BLaER1 treated with 17β-estradiol and CSF1 and Interleukin-3, amounts not matched to agents 10 nM and 100 nM (cell line): ENCODE measurements at regions not wholly inside any gene's neighbourhood (a gene's known extent, or its start where the extent isn't known, plus 50 kb on each side); places are given as distances from the start of the nearest gene placed in this dataset.

ENCODE experiments used
- H3K27ac ChIP-seq, 11 experiments: shearing (Covaris generic); formaldehyde crosslinking; 2 replicates each; pipeline ENCODE4 v1.8.1; 2022
- H3K27me3 ChIP-seq, 11 experiments: shearing (Covaris generic); formaldehyde crosslinking; 2 replicates each; pipeline ENCODE4 v1.8.1; 2022
- H3K36me3 ChIP-seq, 11 experiments: shearing (Covaris generic); formaldehyde crosslinking; 2 replicates each; pipeline ENCODE4 v1.8.1; 2022
- H3K4me1 ChIP-seq, 10 experiments: shearing (Covaris generic); formaldehyde crosslinking; 2 replicates each; pipeline ENCODE4 v1.8.1; 2022
- H3K4me2 ChIP-seq, 11 experiments: shearing (Covaris generic); formaldehyde crosslinking; 2 replicates each; pipeline ENCODE4 v1.8.1; 2022
- H3K4me3 ChIP-seq, 10 experiments: shearing (Covaris generic); formaldehyde crosslinking; 2 replicates each; pipeline ENCODE4 v1.8.1; 2022
- H3K9ac ChIP-seq, 11 experiments: shearing (Covaris generic); formaldehyde crosslinking; 2 replicates each; pipeline ENCODE4 v1.8.1; 2022
- H3K9me3 ChIP-seq, 11 experiments: shearing (Covaris generic); formaldehyde crosslinking; replicated peaks in 1 of 11; 2 replicates each; pipeline ENCODE4 v1.8.1; 2022
- H4K20me1 ChIP-seq, 11 experiments: shearing (Covaris generic); formaldehyde crosslinking; 2 replicates each; pipeline ENCODE4 v1.8.1; 2022
- Cebpa-rat ChIP-seq, 11 experiments: shearing (Covaris generic); IDR thresholded peaks; 2 replicates each; pipeline ENCODE4 v1.8.1; 2022

DNA sequence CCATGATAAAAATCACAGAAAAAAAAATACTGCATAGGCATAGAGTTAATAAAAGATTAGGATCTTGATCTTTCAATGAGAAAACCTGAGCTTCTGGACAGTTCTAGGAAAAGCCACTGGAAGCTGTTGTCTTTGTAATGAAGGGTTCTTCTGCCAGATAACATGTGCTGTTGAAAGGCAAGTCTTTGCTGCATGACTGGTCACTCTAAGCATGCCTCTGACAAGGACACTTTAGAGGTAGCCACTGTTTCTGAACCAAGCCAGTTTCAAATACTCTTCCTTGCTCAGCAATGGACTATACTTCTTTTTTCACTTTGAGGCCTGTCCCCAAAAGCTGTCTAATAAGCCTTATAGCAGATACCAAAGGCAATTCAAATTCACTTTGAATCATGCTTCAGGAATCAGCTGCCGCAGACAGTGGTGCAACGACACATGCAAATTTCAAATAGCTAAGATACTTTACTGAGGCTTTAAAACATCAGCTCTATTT is 70.2 kb downstream of the BTG1 start:
- Histone ChIP-seq H3K9me3 (peaks cover 0 to 22% (median 12%) of the 10 kb centered on the region in 11 experiments; a peak in 9 of 22 replicates), H3K27me3 (no peaks in the 10 kb centered on the region), H3K27ac (no peak overlapping the region), H3K36me3 (no peaks in the 10 kb centered on the region), H4K20me1 (no peaks in the 10 kb centered on the region), H3K4me3 (no peak overlapping the region), H3K4me1 (peaks cover 7 to 20% (median 15%) of the 10 kb centered on the region in 10 experiments; a peak in 17 of 20 replicates), H3K9ac (no peak overlapping the region), H3K4me2 (no peak overlapping the region)
- no peak for TF ChIP-seq Cebpa-rat (IDR thresholded peaks at IDR 0.05)

DNA sequence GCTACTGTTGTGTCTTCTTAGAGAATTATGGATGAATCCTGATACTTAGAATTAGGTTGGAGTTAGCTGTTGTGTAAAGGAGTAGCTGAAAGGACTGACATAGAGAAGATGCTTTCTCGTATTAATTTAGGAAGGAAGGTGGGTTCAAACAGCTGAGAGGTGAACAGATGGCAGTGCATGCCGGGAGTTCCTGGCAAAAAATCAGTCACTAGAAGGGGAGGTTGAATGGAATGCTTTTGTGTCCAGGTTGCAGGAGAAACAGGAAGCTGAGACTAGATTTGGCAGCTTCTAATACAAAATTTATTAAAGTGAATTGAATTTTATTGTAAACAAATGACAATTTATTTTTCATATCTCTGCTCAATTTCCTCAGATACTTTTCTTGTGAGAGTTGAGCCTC is 70.8 kb downstream of the BTG1 start:
- Histone ChIP-seq H3K9me3 (peaks cover 0 to 22% (median 12%) of the 10 kb centered on the region in 11 experiments; a peak in 9 of 22 replicates), H3K36me3 (no peaks in the 10 kb centered on the region), H3K4me3 (no peak overlapping the region), H3K27me3 (no peaks in the 10 kb centered on the region), H3K4me1 (peaks cover 7 to 20% (median 12%) of the 10 kb centered on the region in 10 experiments; a peak in 16 of 20 replicates), H4K20me1 (no peaks in the 10 kb centered on the region), H3K9ac (no peak overlapping the region), H3K4me2 (no peak overlapping the region), H3K27ac (no peak overlapping the region)
- no peak for TF ChIP-seq Cebpa-rat (IDR thresholded peaks at IDR 0.05)

- no peak overlapping the region for H3K4me3 ChIP-seq
- peaks cover 0 to 22% (median 12%) of the 10 kb centered on the region in 11 experiments; a peak in 9 of 22 replicates for H3K9me3 ChIP-seq
- H3K9ac ChIP-seq = no peak overlapping the region
- no peaks in the 10 kb centered on the region for H3K36me3 ChIP-seq
- H4K20me1 ChIP-seq = no peaks in the 10 kb centered on the region
- no peak for TF ChIP-seq Cebpa-rat (IDR thresholded peaks at IDR 0.05)
- no peak overlapping the region for H3K4me2 ChIP-seq
- H3K27ac ChIP-seq = no peak overlapping the region
- H3K27me3 ChIP-seq = no peaks in the 10 kb centered on the region
- H3K4me1 ChIP-seq = peaks cover 7 to 17% (median 11%) of the 10 kb centered on the region in 10 experiments; a peak in 16 of 20 replicates
These were observed 72.6 kb downstream of the BTG1 start for GRCh38 chr12:92073094-92073493.

DNA sequence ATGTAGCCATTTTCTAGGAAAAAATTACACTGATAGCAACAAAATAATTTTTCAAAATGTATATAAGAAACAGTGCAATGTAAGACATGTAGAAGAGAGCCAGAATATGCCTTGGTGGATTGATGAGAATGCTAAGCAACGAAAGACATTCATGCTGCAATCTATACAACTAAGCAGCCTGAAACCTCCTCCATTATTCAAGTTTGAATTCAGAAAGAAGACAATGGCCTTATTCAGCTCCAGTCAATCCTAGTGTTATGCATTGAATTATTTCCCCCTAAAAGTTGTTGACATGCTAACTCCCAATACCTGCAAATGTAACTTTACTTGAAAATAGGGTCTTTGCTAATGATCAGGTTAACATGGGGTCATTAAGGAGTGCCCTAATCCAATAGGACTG is 73.5 kb downstream of the BTG1 start:
- no peak overlapping the region for H3K4me2 ChIP-seq
- no peaks in the 10 kb centered on the region for H3K27me3 ChIP-seq
- H3K9me3 ChIP-seq = peaks cover 0 to 22% (median 12%) of the 10 kb centered on the region in 11 experiments; a peak in 9 of 22 replicates
- H3K4me1 ChIP-seq = peaks cover 0 to 7% (median 3%) of the 10 kb centered on the region in 10 experiments; a peak in 15 of 20 replicates
- H4K20me1 ChIP-seq = no peaks in the 10 kb centered on the region
- TF ChIP-seq Cebpa-rat (IDR thresholded peaks at IDR 0.05) = no peak
- no peaks in the 10 kb centered on the region for H3K36me3 ChIP-seq
- H3K9ac ChIP-seq = no peak overlapping the region
- no peak overlapping the region for H3K4me3 ChIP-seq
- no peak overlapping the region for H3K27ac ChIP-seq

DNA sequence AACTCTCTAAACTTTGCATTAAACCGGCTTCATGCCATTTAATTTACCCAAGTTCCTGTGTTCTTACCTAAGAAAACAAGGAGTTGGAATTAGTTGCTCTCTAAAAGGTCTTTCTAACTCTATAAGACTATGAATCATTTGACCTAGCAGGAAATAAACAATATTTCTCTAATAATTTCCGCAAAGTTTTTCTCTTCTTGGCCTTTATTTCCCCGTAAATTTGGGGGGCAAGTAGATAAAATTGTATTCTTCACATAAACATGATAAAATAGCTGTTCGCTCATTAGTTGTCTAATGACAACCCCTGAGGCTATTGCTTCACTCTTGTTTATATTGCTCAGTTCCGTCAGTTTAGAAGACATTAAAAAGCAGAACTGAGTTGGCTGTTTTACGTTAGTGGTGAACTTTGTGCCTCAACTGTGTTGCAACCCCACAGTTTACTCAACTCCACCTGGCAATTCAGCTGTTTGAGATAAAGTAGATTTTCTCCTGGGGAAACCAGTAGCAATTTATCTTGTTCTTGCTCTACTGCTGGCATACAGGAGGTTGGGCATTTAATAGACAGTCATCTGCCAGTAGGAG is 74.7 kb downstream of the BTG1 start:
- Histone ChIP-seq H3K4me3 (no peak overlapping the region), H3K4me1 (no peaks in the 10 kb centered on the region), H3K9me3 (peaks cover 0 to 22% (median 12%) of the 10 kb centered on the region in 11 experiments; a peak in 9 of 22 replicates), H4K20me1 (no peaks in the 10 kb centered on the region), H3K9ac (no peak overlapping the region), H3K4me2 (no peak overlapping the region), H3K36me3 (no peaks in the 10 kb centered on the region), H3K27me3 (no peaks in the 10 kb centered on the region), H3K27ac (no peak overlapping the region)
- peak in 2 of 11 experiments; percentile 13 to 25; a peak in 1 of 22 replicates for TF ChIP-seq Cebpa-rat (IDR thresholded peaks at IDR 0.05)

DNA sequence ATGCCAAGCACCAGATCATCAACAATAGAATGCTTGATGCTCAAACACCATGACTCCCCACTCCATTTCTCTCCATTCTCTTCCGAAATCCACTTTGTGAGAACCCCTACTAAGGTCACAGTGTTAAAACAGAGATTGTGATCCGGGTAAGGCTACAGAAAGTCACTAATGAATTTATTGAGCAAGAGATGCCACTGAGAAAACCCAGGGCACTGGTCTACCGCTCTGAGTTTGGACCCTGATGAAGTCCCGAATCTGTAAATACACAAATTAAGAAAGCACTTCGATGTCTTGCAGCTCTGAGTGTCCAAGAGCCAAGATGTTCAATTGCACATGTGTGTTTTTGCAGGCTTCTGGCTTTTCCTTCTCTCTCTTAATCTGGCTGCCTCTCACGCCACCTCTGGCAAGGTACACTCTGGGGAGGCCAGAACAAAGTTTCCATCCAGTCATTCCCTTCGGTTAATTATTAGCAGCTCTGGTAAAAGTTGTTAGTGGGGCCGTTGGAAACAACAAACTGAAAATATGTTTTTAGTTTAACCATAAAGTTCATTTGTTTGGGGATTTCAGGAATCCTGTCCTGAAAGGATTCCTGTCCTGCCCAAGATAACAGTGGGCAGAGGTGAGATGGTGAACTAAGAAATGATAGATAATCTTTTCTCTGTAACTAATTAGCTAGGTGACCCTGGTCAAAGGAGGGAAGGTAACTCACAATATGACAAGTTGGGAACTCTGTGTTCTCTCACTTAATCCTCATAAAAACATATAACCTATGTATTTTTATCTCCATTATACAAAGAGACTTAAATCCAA is 75.4 kb downstream of the BTG1 start:
- Histone ChIP-seq H3K27me3 (no peaks in the 10 kb centered on the region), H4K20me1 (no peaks in the 10 kb centered on the region), H3K4me1 (peaks cover 0 to 5% (median 0%) of the 10 kb centered on the region in 10 experiments; a peak in 2 of 20 replicates), H3K9ac (no peak overlapping the region), H3K36me3 (no peaks in the 10 kb centered on the region), H3K4me2 (no peak overlapping the region), H3K27ac (no peak overlapping the region), H3K4me3 (no peak overlapping the region), H3K9me3 (peaks cover 0 to 22% (median 12%) of the 10 kb centered on the region in 11 experiments; a peak in 9 of 22 replicates)
- TF ChIP-seq Cebpa-rat (IDR thresholded peaks at IDR 0.05) = no peak

- no peaks in the 10 kb centered on the region for H4K20me1 ChIP-seq
- no peak overlapping the region for H3K4me2 ChIP-seq
- no peak overlapping the region for H3K27ac ChIP-seq
- H3K4me3 ChIP-seq = no peak overlapping the region
- peaks cover 0 to 10% (median 0%) of the 10 kb centered on the region in 10 experiments; a peak in 2 of 20 replicates for H3K4me1 ChIP-seq
- peaks cover 0 to 22% (median 12%) of the 10 kb centered on the region in 11 experiments; a peak in 9 of 22 replicates for H3K9me3 ChIP-seq
- no peaks in the 10 kb centered on the region for H3K27me3 ChIP-seq
- no peaks in the 10 kb centered on the region for H3K36me3 ChIP-seq
- no peak for TF ChIP-seq Cebpa-rat (IDR thresholded peaks at IDR 0.05)
- no peak overlapping the region for H3K9ac ChIP-seq
These were observed 77.2 kb downstream of the BTG1 start for GRCh38 chr12:92068459-92068858.

GRCh38 chr12:92065639-92066038 is 80.0 kb downstream of the BTG1 start:
- H3K36me3 ChIP-seq = no peaks in the 10 kb centered on the region
- no peak overlapping the region for H3K27ac ChIP-seq
- H3K27me3 ChIP-seq = no peaks in the 10 kb centered on the region
- TF ChIP-seq Cebpa-rat (IDR thresholded peaks at IDR 0.05) = no peak
- H3K4me2 ChIP-seq = 0 out of 22 replicates have a peak overlapping the region, but pooled peaks of 1 of the 11 experiments have one; percentile 12
- H4K20me1 ChIP-seq = no peaks in the 10 kb centered on the region
- peaks cover 14 to 27% (median 21%) of the 10 kb centered on the region in 10 experiments for H3K4me1 ChIP-seq
- peaks cover 0 to 6% (median 0%) of the 10 kb centered on the region in 11 experiments; a peak in 4 of 22 replicates for H3K9me3 ChIP-seq
- no peak overlapping the region for H3K4me3 ChIP-seq
- H3K9ac ChIP-seq = no peak overlapping the region

GRCh38 chr12:92065018-92065499 is 80.6 kb downstream of the BTG1 start:
- peaks cover 19 to 33% (median 26%) of the 10 kb centered on the region in 10 experiments for H3K4me1 ChIP-seq
- H3K4me2 ChIP-seq = peak overlapping the region in 1 of 11 experiments; percentile 21; a peak in 1 of 22 replicates
- no peak overlapping the region for H3K4me3 ChIP-seq
- no peaks in the 10 kb centered on the region for H3K27me3 ChIP-seq
- H3K9me3 ChIP-seq = peaks cover 0 to 6% (median 0%) of the 10 kb centered on the region in 11 experiments; a peak in 4 of 22 replicates
- TF ChIP-seq Cebpa-rat (IDR thresholded peaks at IDR 0.05) = no peak
- H3K9ac ChIP-seq = no peak overlapping the region
- H3K36me3 ChIP-seq = no peaks in the 10 kb centered on the region
- no peaks in the 10 kb centered on the region for H4K20me1 ChIP-seq
- H3K27ac ChIP-seq = no peak overlapping the region
